ENCODE measurements at regions not wholly inside any gene's neighbourhood (a gene's known extent, or its start where the extent isn't known, plus 50 kb on each side); places are given as distances from the start of the nearest gene placed in this dataset.

DNA sequence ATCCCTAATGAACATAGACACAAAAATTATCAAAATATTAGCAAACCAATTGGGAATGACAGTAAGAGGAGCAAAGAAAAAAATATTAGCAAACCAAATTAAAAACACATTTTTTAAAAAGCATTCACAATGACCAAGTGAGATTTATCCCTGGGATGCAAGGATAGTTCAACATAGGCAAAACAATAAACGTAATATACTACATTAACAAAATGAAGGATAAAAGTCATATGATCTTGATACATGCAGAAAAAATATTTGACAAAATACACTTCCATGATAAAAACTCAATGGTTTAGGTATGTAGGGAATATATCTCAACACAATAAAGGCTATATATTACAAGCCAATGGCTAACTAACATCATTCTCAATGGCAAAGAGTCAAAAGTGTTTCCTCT, 83.3 kb downstream of the CRPPA start:
- POLR2A ChIA-PET, result no interaction called here
- DNase-seq (ENCODE audit: extremely low spot score), result no peak
- CTCF ChIA-PET, result no interaction called here
- TF ChIP-seq NFRKB (IDR thresholded peaks at IDR 0.05) (no peak), LEF1 (IDR thresholded peaks at IDR 0.05; ENCODE audit: borderline replicate concordance) (no peak), ZNF384 (IDR thresholded peaks at IDR 0.05) (no peak), HDGF (IDR thresholded peaks at IDR 0.05; ENCODE audit: borderline replicate concordance) (no peak), SUZ12 (IDR thresholded peaks at IDR 0.05) (no peak), L3MBTL2 (conservative IDR thresholded peaks at IDR 0.05) (no peak), ELF4 (IDR thresholded peaks at IDR 0.05) (no peak), FOXM1 (IDR thresholded peaks at IDR 0.05; ENCODE audit: borderline replicate concordance) (no peak), FOXA1 (IDR thresholded peaks at IDR 0.05) (no peak), TARDBP (IDR thresholded peaks at IDR 0.05) (no peak), FOXK2 (IDR thresholded peaks at IDR 0.05) (no peak), CTBP1 (IDR thresholded peaks at IDR 0.05; ENCODE audit: borderline replicate concordance) (no peak), ARNT (IDR thresholded peaks at IDR 0.05) (no peak), BHLHE40 (IDR thresholded peaks at IDR 0.05; ENCODE audit: borderline replicate concordance) (no peak), SP1 (IDR thresholded peaks at IDR 0.05) (no peak), PKNOX1 (IDR thresholded peaks at IDR 0.05) (no peak)

GRCh38 chr7:16326106-16326505, 95.2 kb downstream of the CRPPA start:
- no peak for DNase-seq (ENCODE audit: extremely low spot score)
- TF ChIP-seq L3MBTL2 (conservative IDR thresholded peaks at IDR 0.05) (no peak), FOXA1 (IDR thresholded peaks at IDR 0.05) (no peak), FOXK2 (IDR thresholded peaks at IDR 0.05) (no peak), TARDBP (IDR thresholded peaks at IDR 0.05) (no peak)
- CTCF ChIA-PET, result no interaction called here
- POLR2A ChIA-PET, result no interaction called here

DNA sequence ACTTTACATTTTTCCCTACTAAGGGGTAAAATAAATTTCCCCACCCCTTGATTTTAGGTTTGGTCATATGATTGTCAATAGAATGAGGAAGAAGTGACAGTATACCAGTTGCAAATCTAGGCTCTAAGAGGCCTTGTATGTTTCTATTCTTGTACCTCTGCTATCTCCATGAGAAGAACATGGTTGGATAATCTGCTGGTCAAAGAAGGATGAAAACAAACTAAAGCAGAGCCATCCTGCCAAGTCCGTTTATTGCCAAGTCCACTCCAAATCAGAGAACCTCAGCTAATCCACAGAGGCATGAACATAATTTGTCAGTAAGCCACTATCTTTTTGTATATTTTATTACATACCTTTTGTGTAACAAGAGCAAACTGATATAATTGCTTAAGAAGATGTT, 98.0 kb downstream of the CRPPA start:
- no peak for TF ChIP-seq NFRKB (IDR thresholded peaks at IDR 0.05)
- TF ChIP-seq ARNT (IDR thresholded peaks at IDR 0.05), result no peak
- no peak for TF ChIP-seq ELF4 (IDR thresholded peaks at IDR 0.05)
- TF ChIP-seq TARDBP (IDR thresholded peaks at IDR 0.05), result no peak
- no peak for TF ChIP-seq LEF1 (IDR thresholded peaks at IDR 0.05; ENCODE audit: borderline replicate concordance)
- no peak for TF ChIP-seq FOXK2 (IDR thresholded peaks at IDR 0.05)
- no peak for TF ChIP-seq ZNF384 (IDR thresholded peaks at IDR 0.05)
- no peak for TF ChIP-seq SUZ12 (IDR thresholded peaks at IDR 0.05)
- no peak for TF ChIP-seq FOXM1 (IDR thresholded peaks at IDR 0.05; ENCODE audit: borderline replicate concordance)
- no peak for TF ChIP-seq PKNOX1 (IDR thresholded peaks at IDR 0.05)
- POLR2A ChIA-PET, result no interaction called here

DNA sequence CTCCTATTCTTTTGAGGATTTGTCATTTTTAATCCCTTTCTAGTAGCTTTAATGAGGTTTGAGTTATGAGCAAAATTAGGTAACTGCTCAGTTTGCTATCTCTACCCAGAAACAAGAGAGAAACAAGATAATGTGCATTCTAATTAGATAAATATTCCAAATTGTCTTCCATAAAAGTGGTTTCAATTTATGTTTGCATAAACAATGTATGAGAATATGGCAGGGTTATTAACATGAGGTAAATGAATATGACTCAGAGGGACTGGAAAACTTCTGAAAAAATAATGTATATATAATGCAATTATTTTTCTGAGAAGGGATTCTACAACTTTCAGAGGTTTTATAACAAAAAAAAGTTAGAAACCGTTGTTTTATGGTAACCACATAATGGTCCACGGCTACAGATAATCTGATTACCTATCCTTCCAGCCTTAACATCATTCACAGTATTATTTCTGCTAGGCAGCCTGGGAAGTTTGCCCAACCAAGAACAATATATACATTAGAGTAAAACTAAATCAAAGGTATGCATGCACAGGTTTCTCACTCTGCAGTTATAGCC, 101.2 kb downstream of the CRPPA start:
- ChIA-PET POLR2A (no interaction called here), CTCF (no interaction called here)
- no peak for DNase-seq (ENCODE audit: extremely low spot score)
- TF ChIP-seq FOXM1 (IDR thresholded peaks at IDR 0.05; ENCODE audit: borderline replicate concordance) (no peak), TARDBP (IDR thresholded peaks at IDR 0.05) (no peak), ARNT (IDR thresholded peaks at IDR 0.05) (no peak), SP1 (IDR thresholded peaks at IDR 0.05) (no peak), L3MBTL2 (conservative IDR thresholded peaks at IDR 0.05) (no peak), ELF4 (IDR thresholded peaks at IDR 0.05) (no peak)

More for the DNA sequence above, 98.0 kb downstream of the CRPPA start:
- no peak for DNase-seq (ENCODE audit: extremely low spot score)
- CTCF ChIA-PET, result no interaction called here

- CTCF ChIA-PET, result no interaction called here
- no peak for TF ChIP-seq SP1 (IDR thresholded peaks at IDR 0.05)
- no peak for TF ChIP-seq PKNOX1 (IDR thresholded peaks at IDR 0.05)
- no peak for TF ChIP-seq TARDBP (IDR thresholded peaks at IDR 0.05)
- TF ChIP-seq CTBP1 (IDR thresholded peaks at IDR 0.05; ENCODE audit: borderline replicate concordance), result no peak
- TF ChIP-seq FOXM1 (IDR thresholded peaks at IDR 0.05; ENCODE audit: borderline replicate concordance), result no peak
- no peak for TF ChIP-seq LEF1 (IDR thresholded peaks at IDR 0.05; ENCODE audit: borderline replicate concordance)
- TF ChIP-seq FOXK2 (IDR thresholded peaks at IDR 0.05), result no peak
- TF ChIP-seq BHLHE40 (IDR thresholded peaks at IDR 0.05; ENCODE audit: borderline replicate concordance), result no peak
- no peak for TF ChIP-seq ZNF384 (IDR thresholded peaks at IDR 0.05)
- no peak for TF ChIP-seq HDGF (IDR thresholded peaks at IDR 0.05; ENCODE audit: borderline replicate concordance)
- no peak for TF ChIP-seq FOXA1 (IDR thresholded peaks at IDR 0.05)
- no peak for TF ChIP-seq SUZ12 (IDR thresholded peaks at IDR 0.05)
- no peak for TF ChIP-seq ARNT (IDR thresholded peaks at IDR 0.05)
- no peak for TF ChIP-seq L3MBTL2 (conservative IDR thresholded peaks at IDR 0.05)
- no peak for TF ChIP-seq NFRKB (IDR thresholded peaks at IDR 0.05)
- TF ChIP-seq ELF4 (IDR thresholded peaks at IDR 0.05), result no peak
- POLR2A ChIA-PET, result no interaction called here
- no peak for DNase-seq (ENCODE audit: extremely low spot score)
Measured at GRCh38 chr7:16318989-16319915, 102.1 kb downstream of the CRPPA start.

DNA sequence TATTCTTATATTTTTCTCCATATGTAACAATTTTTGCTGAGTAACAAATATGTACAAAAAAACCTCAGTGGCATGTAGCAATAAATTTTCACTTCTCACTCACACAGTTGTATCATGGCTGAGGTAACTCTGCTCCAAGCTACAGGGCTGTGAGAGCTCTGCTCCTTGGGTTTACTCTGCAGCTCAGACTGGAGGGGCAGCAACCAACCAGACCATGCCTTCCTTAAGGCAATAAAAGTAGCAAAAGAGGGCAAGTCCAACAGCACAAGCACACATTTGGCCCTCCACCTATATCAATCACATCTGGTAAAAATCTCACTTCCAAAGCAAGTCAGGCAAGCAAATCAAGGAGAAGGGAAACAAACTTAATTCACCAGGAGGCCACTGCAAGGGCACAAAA, 102.9 kb downstream of the CRPPA start:
- ChIA-PET POLR2A (no interaction called here), CTCF (no interaction called here)
- no peak for DNase-seq (ENCODE audit: extremely low spot score)
- TF ChIP-seq CTBP1 (IDR thresholded peaks at IDR 0.05; ENCODE audit: borderline replicate concordance), result no peak
- no peak for TF ChIP-seq TARDBP (IDR thresholded peaks at IDR 0.05)
- TF ChIP-seq SUZ12 (IDR thresholded peaks at IDR 0.05), result no peak
- no peak for TF ChIP-seq L3MBTL2 (conservative IDR thresholded peaks at IDR 0.05)
- no peak for TF ChIP-seq HDGF (IDR thresholded peaks at IDR 0.05; ENCODE audit: borderline replicate concordance)
- TF ChIP-seq FOXM1 (IDR thresholded peaks at IDR 0.05; ENCODE audit: borderline replicate concordance), result no peak
- no peak for TF ChIP-seq ARNT (IDR thresholded peaks at IDR 0.05)
- no peak for TF ChIP-seq LEF1 (IDR thresholded peaks at IDR 0.05; ENCODE audit: borderline replicate concordance)
- no peak for TF ChIP-seq FOXK2 (IDR thresholded peaks at IDR 0.05)
- TF ChIP-seq ZNF384 (IDR thresholded peaks at IDR 0.05), result no peak
- no peak for TF ChIP-seq NFRKB (IDR thresholded peaks at IDR 0.05)
- no peak for TF ChIP-seq SP1 (IDR thresholded peaks at IDR 0.05)
- no peak for TF ChIP-seq FOXA1 (IDR thresholded peaks at IDR 0.05)
- TF ChIP-seq BHLHE40 (IDR thresholded peaks at IDR 0.05; ENCODE audit: borderline replicate concordance), result no peak
- no peak for TF ChIP-seq PKNOX1 (IDR thresholded peaks at IDR 0.05)
- TF ChIP-seq ELF4 (IDR thresholded peaks at IDR 0.05), result no peak
